ENCODE measurements at regions not wholly inside any gene's neighbourhood (a gene's known extent, or its start where the extent isn't known, plus 50 kb on each side); places are given as distances from the start of the nearest gene placed in this dataset.

DNA sequence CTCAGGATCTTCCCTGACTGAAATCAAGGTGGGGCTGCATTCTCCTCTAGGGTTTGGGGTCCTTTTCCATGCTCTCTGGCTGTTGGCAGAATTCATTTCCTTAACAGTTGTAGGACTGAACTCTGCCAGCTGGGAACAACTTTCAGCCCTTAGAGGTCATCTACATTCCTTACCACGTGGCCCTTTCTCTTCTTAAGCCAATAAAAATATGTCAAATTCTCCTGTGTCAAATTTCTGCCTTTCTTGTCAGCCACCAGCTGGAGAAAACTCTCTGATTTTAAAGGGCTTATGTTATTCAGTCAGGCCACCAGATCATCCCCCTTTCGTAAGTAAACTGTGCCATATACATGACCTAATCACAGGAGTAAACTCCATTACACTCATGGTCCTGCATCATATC lies 95.3 kb upstream of the IL6 start:
- no peak for TF ChIP-seq JUND (IDR thresholded peaks at IDR 0.05)
- no peak for TF ChIP-seq GATA2 (CRISPR knock-in tag; IDR thresholded peaks at IDR 0.05)
- no peak for TF ChIP-seq ZBTB33 (IDR thresholded peaks at IDR 0.05; ENCODE audit: borderline replicate concordance, low read depth)
- no peak for TF ChIP-seq FOXM1 (IDR thresholded peaks at IDR 0.05; ENCODE audit: low read depth)
- no peak for TF ChIP-seq NFIC (IDR thresholded peaks at IDR 0.05; ENCODE audit: borderline replicate concordance)
- no peak for TF ChIP-seq REST (IDR thresholded peaks at IDR 0.05; ENCODE audit: low read depth, low read length)
- no peak for TF ChIP-seq CTCF (IDR thresholded peaks at IDR 0.05)
- TF ChIP-seq MEF2A (IDR thresholded peaks at IDR 0.05; ENCODE audit: borderline replicate concordance, low read depth) = no peak
- TF ChIP-seq EZH2phosphoT487 (IDR thresholded peaks at IDR 0.05; ENCODE audit: borderline replicate concordance, low read depth) = no peak
- TF ChIP-seq TCF12 (IDR thresholded peaks at IDR 0.05) = no peak
- TF ChIP-seq PBX3 (IDR thresholded peaks at IDR 0.05) = no peak
- TF ChIP-seq TAF1 (IDR thresholded peaks at IDR 0.05; ENCODE audit: borderline replicate concordance, low read depth, low read length) = no peak
- no peak for TF ChIP-seq ELF1 (IDR thresholded peaks at IDR 0.05)
- H3K27me3 ChIP-seq (ENCODE audit: insufficient read depth) = no peaks in the 10 kb centered on the region
- H2AFZ ChIP-seq (ENCODE audit: low read depth) = no peak overlapping the region
- no peak overlapping the region for H3K9ac ChIP-seq
- H3K9me2 ChIP-seq = no peaks in the 10 kb centered on the region
- H3K4me3 ChIP-seq (ENCODE audit: low read depth in 2 of 2, low read length in 1 of 2) = no peak overlapping the region
- 14% methylated on average over 2 of the region's 2 CpGs for WGBS (ENCODE audit: low lambda C conversion rate)
- peaks cover 6% of the 10 kb centered on the region for H3F3A ChIP-seq (replicated peaks; ENCODE audit: insufficient read depth)
- H3K4me1 ChIP-seq (ENCODE audit: control insufficient read depth in 1 of 2, insufficient read depth in 2 of 2, low read depth in 1 of 2, low read length in 1 of 2) = no peaks in the 10 kb centered on the region; a peak in 1 of 4 replicates
- DNase-seq = no peak
- POLR2A ChIA-PET = no interaction called here
- no peak overlapping the region for H3K27ac ChIP-seq (ENCODE audit: low read depth in 2 of 2, low read length in 1 of 2)
- no peaks in the 10 kb centered on the region for H3K36me3 ChIP-seq (replicated peaks in 1 of 2; ENCODE audit: control insufficient read depth in 1 of 2, insufficient read depth in 2 of 2, low read length in 1 of 2)
- H3K79me2 ChIP-seq (ENCODE audit: insufficient read depth) = no peaks in the 10 kb centered on the region
- H4K20me1 ChIP-seq (ENCODE audit: insufficient read depth) = no peaks in the 10 kb centered on the region
- CTCF ChIA-PET = no interaction called here
- H3K4me2 ChIP-seq = no peak overlapping the region
- no peaks in the 10 kb centered on the region for H3K9me3 ChIP-seq

Measured in SK-N-SH (cell line).